H1 (cell line): ENCODE measurements at regions not wholly inside any gene's neighbourhood (a gene's known extent, or its start where the extent isn't known, plus 50 kb on each side); places are given as distances from the start of the nearest gene placed in this dataset.

Experiments used
- CTCF ChIA-PET: fragments of 300-600 bp; sonication (Branson Sonifier 250); formaldehyde crosslinking; loops from one replicate; lab custom pipeline; 2021; ENCODE audit not compliant: partially characterized antibody; lab: Charles Lee
- POLR2A ChIA-PET: fragments of 300-600 bp; sonication (Branson Sonifier 250); formaldehyde crosslinking; loops from one replicate; lab custom pipeline; 2021; ENCODE audit warnings: inconsistent platforms; ENCODE audit not compliant: partially characterized antibody; lab: Charles Lee
- DNase-seq, 2 experiments: peaks; one replicate each; pipeline versions ENCODE4 v3.0.0 to v3.0.0-alpha.2; 2010 to 2022; ENCODE audit warnings: low spot score in 2 of 2, low read depth in 1 of 2, mixed read lengths in 1 of 2
- FAIRE-seq: peaks from 2 replicates; lab custom pipeline; 2011; peaks lifted over from hg19 to GRCh38; lab: Jason Lieb, UNC
- H2AFZ ChIP-seq: 2 replicates; pipeline ENCODE4 v1.8.1; 2012; ENCODE audit warnings: low read length, inconsistent platforms
- H2AK5ac ChIP-seq: 2 replicates; pipeline ENCODE4 v1.6.1; 2013; ENCODE audit warnings: low read depth, low read length
- H2BK120ac ChIP-seq: replicated peaks from 2 replicates; pipeline ENCODE3; 2013; ENCODE audit warnings: low read depth, low read length, inconsistent platforms
- H2BK12ac ChIP-seq: 2 replicates; pipeline ENCODE4 v1.6.1; 2013; ENCODE audit warnings: low read depth, low read length
- H2BK15ac ChIP-seq: 2 replicates; pipeline ENCODE4 v1.6.1; 2013; ENCODE audit warnings: low read length
- H2BK20ac ChIP-seq: 2 replicates; pipeline ENCODE4 v1.6.1; 2013; ENCODE audit warnings: low read length
- H2BK5ac ChIP-seq: 2 replicates; pipeline ENCODE4 v1.6.1; 2013; ENCODE audit warnings: low read depth, low read length
- H3K14ac ChIP-seq: 2 replicates; pipeline ENCODE4 v1.6.1; 2013; ENCODE audit warnings: inconsistent platforms; ENCODE audit not compliant: insufficient read length
- H3K18ac ChIP-seq: 2 replicates; pipeline ENCODE4 v1.6.1; 2013; ENCODE audit warnings: low read length; ENCODE audit errors: extremely low read depth
- H3K23ac ChIP-seq: 2 replicates; pipeline ENCODE4 v1.6.1; 2013; ENCODE audit warnings: inconsistent platforms; ENCODE audit not compliant: insufficient read length
- H3K23me2 ChIP-seq: 2 replicates; pipeline ENCODE4 v1.6.1; 2013; ENCODE audit warnings: low read depth, low read length
- H3K27ac ChIP-seq: 2 replicates; pipeline ENCODE4 v1.6.1; 2011; ENCODE audit warnings: low read depth, low read length, inconsistent platforms
- H3K27me3 ChIP-seq, 4 experiments: replicated peaks in 1 of 4; 1 replicate in 1 of 4; 2 replicates in 3 of 4; pipeline versions ENCODE4 v1.6.1 to v1.8.1; 2011 to 2013; ENCODE audit warnings: low read length in 3 of 4, mild to moderate bottlenecking in 3 of 4, inconsistent platforms in 2 of 4, mixed read lengths in 2 of 4, moderate library complexity in 1 of 4; ENCODE audit not compliant: control insufficient read depth in 3 of 4, insufficient read depth in 3 of 4; ENCODE audit errors: extremely low read depth in 1 of 4
- H3K36me3 ChIP-seq, 4 experiments: 2 replicates each; pipeline versions ENCODE4 v1.6.1 to v1.8.1; 2011 to 2013; ENCODE audit warnings: mild to moderate bottlenecking in 4 of 4, low read length in 3 of 4, moderate library complexity in 2 of 4, control low read depth in 1 of 4, inconsistent platforms in 1 of 4; ENCODE audit not compliant: insufficient read depth in 4 of 4, control insufficient read depth in 2 of 4
- H3K4ac ChIP-seq: replicated peaks from 2 replicates; pipeline ENCODE3; 2013; ENCODE audit warnings: low read length, low read depth, mixed read lengths, inconsistent platforms; ENCODE audit not compliant: insufficient read length
- H3K4me1 ChIP-seq, 4 experiments: replicated peaks in 1 of 4; 1 replicate in 1 of 4; 2 replicates in 3 of 4; pipeline versions ENCODE4 v1.6.1 to v1.8.1; 2011 to 2013; ENCODE audit warnings: low read length in 3 of 4, inconsistent platforms in 2 of 4, mixed read lengths in 1 of 4; ENCODE audit not compliant: insufficient read depth in 4 of 4, control insufficient read depth in 3 of 4
- H3K4me2 ChIP-seq, 2 experiments: 2 replicates each; pipeline versions ENCODE4 v1.6.1 to v1.8.1; 2011 to 2013; ENCODE audit warnings: low read depth in 2 of 2, low read length in 2 of 2, control low read depth in 1 of 2, inconsistent platforms in 1 of 2, mild to moderate bottlenecking in 1 of 2; ENCODE audit not compliant: insufficient read depth in 1 of 2
- H3K4me3 ChIP-seq, 4 experiments: fragments of 200-600, 300-600 bp in 1 of 4; sonication (generic), shearing (Covaris generic), sonication (Bioruptor Twin) in 1 of 4; 2 replicates each; pipeline versions ENCODE4 v1.5.1 to v1.8.1; 2011 to 2016; ENCODE audit warnings: low read length in 4 of 4, low read depth in 3 of 4, control low read depth in 2 of 4, inconsistent platforms in 2 of 4, mild to moderate bottlenecking in 2 of 4, mixed read lengths in 1 of 4, moderate library complexity in 1 of 4; ENCODE audit not compliant: insufficient read depth in 2 of 4; ENCODE audit errors: extremely low read depth in 1 of 4
- H3K56ac ChIP-seq: replicated peaks from 2 replicates; pipeline ENCODE3; 2013; ENCODE audit warnings: low read depth, mild to moderate bottlenecking, mixed read lengths, low read length, inconsistent platforms; ENCODE audit not compliant: insufficient read length
- H3K79me1 ChIP-seq: 2 replicates; pipeline ENCODE4 v1.6.1; 2013; ENCODE audit warnings: low read depth, low read length, control low read depth
- H3K79me2 ChIP-seq, 2 experiments: 2 replicates each; pipeline versions ENCODE4 v1.6.1 to v1.8.1; 2012 to 2013; ENCODE audit warnings: low read length in 2 of 2, mild to moderate bottlenecking in 2 of 2, inconsistent platforms in 1 of 2; ENCODE audit not compliant: insufficient read depth in 2 of 2, control insufficient read depth in 1 of 2
- H3K9ac ChIP-seq, 4 experiments: replicated peaks in 1 of 4; 1 replicate in 1 of 4; 2 replicates in 3 of 4; pipeline versions ENCODE4 v1.6.1 to v1.8.1; 2011 to 2013; ENCODE audit warnings: low read depth in 3 of 4, low read length in 3 of 4, control low read depth in 2 of 4, mild to moderate bottlenecking in 2 of 4, moderate library complexity in 2 of 4, inconsistent platforms in 1 of 4; ENCODE audit errors: extremely low read depth in 1 of 4
- H3K9me3 ChIP-seq, 2 experiments: 2 replicates each; pipeline versions ENCODE4 v1.6.1 to v1.8.1; 2012 to 2013; ENCODE audit warnings: mild to moderate bottlenecking in 2 of 2, moderate library complexity in 2 of 2, control low read depth in 1 of 2, inconsistent platforms in 1 of 2, low read depth in 1 of 2, low read length in 1 of 2, mixed read lengths in 1 of 2; ENCODE audit not compliant: insufficient read depth in 2 of 2
- H4K20me1 ChIP-seq, 2 experiments: replicated peaks in 1 of 2; 2 replicates each; pipeline versions ENCODE3 to v1.8.1; 2011 to 2013; ENCODE audit warnings: inconsistent platforms in 2 of 2, low read length in 2 of 2, mild to moderate bottlenecking in 1 of 2; ENCODE audit not compliant: insufficient read depth in 2 of 2, control insufficient read depth in 1 of 2
- H4K5ac ChIP-seq: 2 replicates; pipeline ENCODE4 v1.6.1; 2013; ENCODE audit warnings: low read length, low read depth, mixed read lengths, inconsistent platforms; ENCODE audit not compliant: insufficient read length
- H4K8ac ChIP-seq: 2 replicates; pipeline ENCODE4 v1.8.0; 2013; ENCODE audit warnings: mild to moderate bottlenecking, moderate library complexity, low read length, inconsistent platforms; ENCODE audit not compliant: insufficient read depth; ENCODE audit errors: extremely low read depth
- H4K91ac ChIP-seq: replicated peaks from 2 replicates; pipeline ENCODE3; 2013; ENCODE audit warnings: low read length, mixed read lengths, inconsistent platforms; ENCODE audit not compliant: insufficient read length
- BACH1 ChIP-seq: IDR thresholded peaks from 2 replicates; pipeline ENCODE4 v1.6.1; 2012; ENCODE audit warnings: low read length, improper control_type of control experiment
- WGBS, 2 experiments: shearing (Covaris generic) in 1 of 2; methylation state at CpG; one replicate each; pipeline versions ENCODE4 v1.1.6 to v1.1.7; 2013 to 2015; ENCODE audit warnings: low lambda C conversion rate in 2 of 2, mixed read lengths in 2 of 2, inconsistent platforms in 1 of 2, low coverage in 1 of 2, missing lambda C conversion rate in 1 of 2; ENCODE audit not compliant: insufficient replicate concordance in 2 of 2, insufficient coverage in 1 of 2, insufficient read length in 1 of 2; ENCODE audit errors: extremely low coverage in 1 of 2, missing lambda C conversion rate in 1 of 2; 5-methylcytosine and 5-hydroxymethylcytosine counted together
- TF ChIP-seq, protein P1 (sequence below): IDR thresholded peaks from 2 replicates; pipeline ENCODE4 v1.6.1; 2011; ENCODE audit warnings: low read depth, mild to moderate bottlenecking, low read length; ENCODE audit not compliant: insufficient read depth

DNA sequence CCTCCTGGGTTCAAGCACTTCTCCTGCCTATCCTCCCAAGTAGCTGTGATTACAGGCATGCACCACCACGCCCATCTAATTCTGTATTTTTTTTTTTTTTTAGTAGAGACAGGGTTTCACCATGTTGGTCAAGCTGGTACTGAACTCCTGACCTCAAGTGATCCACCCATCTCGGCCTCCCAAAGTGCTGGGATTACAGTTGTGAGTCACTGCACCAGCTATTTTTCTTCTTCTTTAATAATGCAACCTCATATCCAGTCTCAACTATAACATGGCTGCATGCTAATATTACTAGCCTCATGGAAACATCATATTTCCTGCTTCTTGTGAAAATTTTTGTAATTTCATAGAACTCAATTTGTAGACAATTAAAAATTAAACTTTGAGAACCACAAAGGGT, 706.5 kb downstream of the KCTD8 start:
- no peaks in the 10 kb centered on the region for H3K4me1 ChIP-seq
- H2BK120ac ChIP-seq: no peak overlapping the region
- CTCF ChIA-PET: no interaction called here

More for the DNA sequence above, 706.5 kb downstream of the KCTD8 start:
- H3K27ac ChIP-seq: no peak overlapping the region
- no peaks in the 10 kb centered on the region for H3K36me3 ChIP-seq
- H4K8ac ChIP-seq: no peak overlapping the region
- no peak overlapping the region for H2BK12ac ChIP-seq
- H2AFZ ChIP-seq: no peak overlapping the region
- no peak for FAIRE-seq
- H3K4me2 ChIP-seq: no peak overlapping the region
- no peak overlapping the region for H3K9ac ChIP-seq
- WGBS, 2 experiments: 100% methylated on average over 1 of the region's 2 CpGs; no CpG with 5 or more reads in 1 of the 2 experiments
- H4K91ac ChIP-seq: no peak overlapping the region
- H3K27me3 ChIP-seq: no peaks in the 10 kb centered on the region
- no peaks in the 10 kb centered on the region for H3K79me2 ChIP-seq
- no peak overlapping the region for H2BK15ac ChIP-seq
- DNase-seq: no peak
- no peak overlapping the region for H2BK5ac ChIP-seq
- no peaks in the 10 kb centered on the region for H3K79me1 ChIP-seq
- no peak overlapping the region for H3K4ac ChIP-seq
- H3K23ac ChIP-seq: no peak overlapping the region
- H3K9me3 ChIP-seq: no peaks in the 10 kb centered on the region
- H3K56ac ChIP-seq: no peak overlapping the region
- no peak overlapping the region for H2AK5ac ChIP-seq
- no peak for TF ChIP-seq BACH1
- TF ChIP-seq, protein P1, sequence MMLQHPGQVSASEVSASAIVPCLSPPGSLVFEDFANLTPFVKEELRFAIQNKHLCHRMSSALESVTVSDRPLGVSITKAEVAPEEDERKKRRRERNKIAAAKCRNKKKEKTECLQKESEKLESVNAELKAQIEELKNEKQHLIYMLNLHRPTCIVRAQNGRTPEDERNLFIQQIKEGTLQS: no peak
- POLR2A ChIA-PET: no interaction called here
- no peak overlapping the region for H3K14ac ChIP-seq
- H4K5ac ChIP-seq: no peak overlapping the region
- no peak overlapping the region for H3K18ac ChIP-seq
- no peaks in the 10 kb centered on the region for H4K20me1 ChIP-seq
- no peaks in the 10 kb centered on the region for H3K23me2 ChIP-seq
- no peak overlapping the region for H3K4me3 ChIP-seq
- H2BK20ac ChIP-seq: no peak overlapping the region
